CD4-positive, alpha-beta T cell treated with Interleukin-17A for 4 hours (primary cell): ENCODE measurements at regions not wholly inside any gene's neighbourhood (a gene's known extent, or its start where the extent isn't known, plus 50 kb on each side); places are given as distances from the start of the nearest gene placed in this dataset.

ENCODE experiments used
- DNase-seq: peaks from one replicate; pipeline ENCODE4 v3.0.0-alpha.2; 2020; ENCODE audit warnings: mixed read lengths

DNA sequence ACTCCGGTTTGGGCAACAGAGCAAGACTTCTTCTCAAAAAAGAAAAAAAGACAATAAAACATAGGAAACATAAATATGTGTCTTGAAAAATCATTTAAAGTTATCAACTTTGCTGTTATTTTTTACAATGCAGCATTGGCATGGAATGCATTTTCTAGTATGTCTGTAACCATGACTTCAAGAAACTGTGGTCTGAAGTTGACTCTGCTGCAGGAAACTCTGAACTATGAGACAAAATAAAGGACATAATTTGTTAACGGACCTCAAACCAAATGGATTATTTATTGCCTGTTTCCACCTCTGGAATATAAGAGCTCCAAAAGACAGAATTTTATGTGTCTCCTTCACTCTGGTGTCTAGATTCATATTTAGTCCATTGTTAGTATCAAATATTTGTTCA is 79.1 kb downstream of the TRIB2 start:
- no peak for DNase-seq

GRCh38 chr2:12796657-12797056 is 79.9 kb downstream of the TRIB2 start:
- DNase-seq, result no peak

DNA sequence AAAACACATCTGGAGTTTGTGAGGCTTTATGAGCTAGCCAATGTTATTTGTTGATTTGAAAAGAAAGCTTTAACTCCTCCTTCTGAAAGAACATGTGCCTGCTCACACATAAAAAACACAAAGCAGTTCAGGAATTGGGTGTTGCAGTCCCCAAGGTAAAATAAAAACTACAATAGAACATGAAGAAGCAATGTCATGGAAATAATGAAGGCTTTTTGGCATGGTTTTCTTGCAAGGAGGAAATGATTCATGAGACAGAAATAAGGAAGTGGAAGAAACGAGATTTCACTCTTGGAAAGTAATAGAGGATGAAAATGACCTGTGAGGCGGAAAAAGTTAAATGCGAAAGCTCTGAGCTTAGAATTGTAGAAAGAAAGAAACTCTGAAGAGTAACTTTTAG is 81.1 kb downstream of the TRIB2 start:
- no peak for DNase-seq

DNA sequence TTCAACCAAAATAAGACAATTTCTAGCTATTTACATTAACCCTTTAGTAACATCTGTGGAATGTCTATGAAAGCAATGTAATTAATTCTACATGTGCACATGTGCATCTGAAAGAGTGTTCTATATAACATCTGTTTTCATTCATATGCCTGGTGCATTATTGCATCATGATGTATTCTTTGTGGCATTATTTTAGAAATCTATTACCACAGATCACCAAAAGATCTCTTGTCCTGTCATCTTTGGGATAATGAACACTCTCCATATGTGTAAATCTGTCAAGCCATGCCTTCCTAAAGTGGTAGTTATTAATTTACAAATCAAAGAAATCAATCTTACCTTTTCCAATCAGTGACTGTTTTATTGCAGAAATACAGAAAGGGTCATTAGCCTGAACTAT is 86.9 kb downstream of the TRIB2 start:
- no peak for DNase-seq

DNA sequence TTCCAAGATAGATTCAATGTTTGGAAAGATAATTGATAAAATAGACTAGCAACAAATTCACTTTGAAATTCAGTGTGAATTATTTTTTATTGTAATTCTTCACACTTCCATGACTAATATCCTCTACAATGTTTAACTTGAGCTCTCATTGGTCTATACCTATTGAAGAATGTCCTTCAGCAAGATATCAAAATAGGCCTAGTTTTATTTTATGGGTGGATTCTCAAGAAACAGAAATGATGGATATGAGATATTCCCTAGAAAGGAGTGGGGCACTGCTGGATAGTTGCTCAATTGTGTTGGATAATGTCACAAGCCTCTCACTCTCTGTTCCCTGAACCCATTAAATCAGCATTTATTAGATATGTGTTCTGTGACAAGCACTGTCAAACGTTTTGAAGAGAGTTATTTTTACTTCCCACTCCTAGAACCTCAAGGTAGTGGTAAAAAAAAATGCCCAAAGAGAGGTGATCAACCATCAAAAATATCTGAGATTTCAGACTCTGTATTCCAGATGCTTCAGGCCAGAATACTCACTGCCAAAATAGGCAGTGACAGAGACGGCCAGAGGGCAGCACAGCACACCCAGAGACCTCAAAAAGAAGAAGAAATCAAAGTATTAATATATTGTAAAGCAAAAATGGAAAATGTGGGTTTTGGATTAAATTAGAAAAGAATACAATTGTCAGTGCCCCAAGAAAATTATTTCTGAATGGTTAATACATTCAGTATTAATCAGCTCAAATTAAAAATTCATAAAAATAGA is 87.5 kb downstream of the TRIB2 start:
- no peak for DNase-seq

DNA sequence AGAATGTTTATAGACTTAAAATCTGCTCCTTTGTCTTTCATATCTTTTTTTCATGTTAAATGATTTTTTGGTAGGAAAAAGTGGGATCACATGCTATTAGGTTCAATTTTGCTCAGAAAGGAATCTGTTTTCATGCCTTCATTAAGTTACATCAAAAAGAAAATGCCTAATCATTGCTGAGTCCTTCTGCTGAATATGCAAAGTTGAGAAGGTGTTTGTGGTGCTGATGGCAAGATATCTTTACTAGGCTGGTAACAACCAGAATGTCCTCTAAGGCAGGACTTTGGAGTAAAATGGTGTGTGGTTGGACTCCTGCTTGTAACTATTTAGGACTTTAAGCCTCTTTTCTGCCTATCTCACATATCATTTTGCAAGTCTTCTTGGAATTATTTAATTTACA is 88.3 kb downstream of the TRIB2 start:
- no peak for DNase-seq

DNA sequence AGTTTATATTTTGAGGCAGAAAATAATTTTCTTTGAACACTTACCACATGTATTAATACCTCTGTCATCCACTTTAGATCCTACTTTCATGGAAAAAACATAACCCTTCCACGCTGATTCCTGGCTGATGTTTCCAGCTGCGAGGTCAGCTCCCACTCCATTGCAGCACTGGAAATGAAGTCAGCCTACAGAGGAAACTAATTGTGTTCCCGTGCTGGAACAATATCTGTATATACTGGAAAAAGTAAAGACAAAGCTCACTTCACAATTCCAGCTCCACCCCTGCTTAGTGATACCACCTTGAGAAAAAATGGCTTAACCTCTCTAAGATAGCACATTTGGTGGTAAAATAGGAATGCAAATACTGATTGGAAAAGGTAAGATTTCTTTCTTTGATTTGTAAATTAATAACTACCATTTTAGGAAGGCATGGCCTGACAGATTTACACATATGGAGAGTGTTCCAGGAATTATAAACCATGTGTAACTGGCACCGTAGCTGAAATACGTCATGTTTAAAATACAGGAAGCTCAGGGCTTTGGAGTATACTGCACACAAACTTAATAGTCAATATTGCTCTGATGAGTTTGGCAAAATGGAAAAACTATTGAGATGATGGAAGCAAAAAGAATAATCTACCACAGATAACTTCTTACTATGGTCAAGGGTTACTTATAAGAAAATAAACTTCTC is 90.0 kb downstream of the TRIB2 start:
- DNase-seq, result no peak

GRCh38 chr2:12807907-12808810 is 91.4 kb downstream of the TRIB2 start:
- DNase-seq, result no peak

GRCh38 chr2:12809526-12809925 is 92.8 kb downstream of the TRIB2 start:
- DNase-seq, result no peak

GRCh38 chr2:12811916-12812315 is 95.2 kb downstream of the TRIB2 start:
- DNase-seq, result no peak

DNA sequence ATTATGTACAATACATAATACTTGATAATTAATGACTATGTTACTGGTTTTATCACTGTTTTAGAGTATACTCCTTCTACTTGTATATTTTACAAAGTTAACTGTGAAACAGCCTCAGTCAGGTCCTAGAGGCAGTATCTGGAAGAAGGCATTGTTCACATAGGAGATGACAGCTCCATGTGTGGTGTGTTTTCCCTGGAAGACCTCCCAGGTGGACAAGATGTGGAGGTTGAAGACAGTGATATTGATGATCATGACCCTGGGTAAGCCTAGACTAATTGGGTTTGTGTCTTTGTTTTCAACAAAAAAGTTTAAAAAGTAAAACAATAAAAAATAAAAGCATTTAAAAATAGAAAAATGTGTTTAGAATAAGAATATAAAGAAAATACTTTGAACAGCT is 96.4 kb downstream of the TRIB2 start:
- DNase-seq, result no peak

GRCh38 chr2:12816379-12817306 is 99.9 kb downstream of the TRIB2 start:
- DNase-seq, result no peak

DNA sequence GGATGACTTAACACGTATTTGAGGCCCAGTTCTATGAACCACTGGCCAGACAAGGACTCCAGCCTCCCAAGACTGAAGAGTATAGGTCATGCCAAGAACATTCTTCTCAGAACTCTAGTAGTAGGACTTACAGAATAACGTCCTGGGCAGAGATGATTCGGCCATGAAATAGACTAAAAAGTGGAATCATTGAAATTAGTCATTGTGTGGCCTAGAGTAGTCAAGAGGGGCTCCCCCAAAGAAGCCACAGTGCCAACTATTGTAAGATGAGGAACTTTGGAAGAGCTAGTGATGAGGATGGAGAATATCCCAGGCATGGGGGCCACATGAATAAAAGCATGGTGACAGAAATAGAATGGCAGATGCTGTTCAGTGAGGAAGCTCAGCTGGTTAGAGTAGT is 101.1 kb downstream of the TRIB2 start:
- no peak for DNase-seq

DNA sequence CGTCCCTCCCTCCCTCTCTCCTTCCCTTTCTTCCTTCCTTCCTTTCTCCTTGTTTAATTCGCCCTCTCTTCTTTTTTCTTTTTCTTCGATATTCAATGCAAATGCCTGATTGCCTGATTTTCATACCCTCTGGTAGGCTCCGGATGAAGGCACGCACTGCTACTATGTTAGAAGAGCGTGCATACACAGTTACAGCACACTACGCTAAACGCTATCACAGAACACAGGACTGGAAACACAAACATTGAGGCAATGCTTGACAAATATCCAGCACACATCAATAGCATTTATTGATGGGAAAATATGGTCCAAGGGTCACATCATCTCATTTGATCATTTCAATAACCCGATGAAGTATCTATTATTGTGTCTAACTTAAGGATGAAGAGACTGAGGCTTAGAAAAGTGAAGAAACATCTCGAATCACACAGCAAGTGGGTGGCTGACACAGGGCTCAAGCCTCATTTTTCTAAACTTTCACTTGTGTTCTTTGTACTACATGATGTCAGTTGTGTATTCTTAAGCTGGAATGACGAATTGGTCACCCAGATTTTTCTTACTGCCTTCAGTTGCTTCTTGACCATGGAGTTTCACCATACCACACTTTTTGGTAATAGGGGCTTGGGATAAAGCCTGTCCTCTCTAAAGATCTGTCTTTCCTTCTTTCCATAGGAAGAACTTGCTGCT is 101.8 kb downstream of the TRIB2 start:
- no peak for DNase-seq

- DNase-seq, result no peak
Observed at GRCh38 chr2:12819103-12819475, 102.4 kb downstream of the TRIB2 start.

- DNase-seq, result no peak
Observed at GRCh38 chr2:12819721-12820120, 103.0 kb downstream of the TRIB2 start.

DNA sequence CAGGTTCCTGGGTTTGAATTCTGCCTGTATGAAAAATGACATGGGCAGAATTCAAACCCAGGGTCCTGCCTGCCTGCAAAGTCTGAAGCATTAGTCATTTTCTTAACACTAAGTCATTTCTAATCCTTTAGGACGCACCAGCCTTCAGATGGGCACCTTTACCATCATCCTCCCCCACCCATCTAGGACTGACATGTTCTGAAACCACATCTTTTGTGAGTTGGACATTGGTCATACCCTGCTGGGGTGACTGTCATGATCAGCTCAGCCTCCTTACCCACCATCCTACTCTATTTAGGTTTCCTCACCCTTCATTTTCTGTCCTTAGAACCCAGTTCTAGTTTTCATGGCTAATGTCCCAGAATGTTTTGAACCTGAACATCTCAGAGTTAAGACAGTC is 104.9 kb downstream of the TRIB2 start:
- DNase-seq, result no peak

GRCh38 chr2:12824351-12824777 is 107.6 kb downstream of the TRIB2 start:
- no peak for DNase-seq

- no peak for DNase-seq
Observed at GRCh38 chr2:12824778-12825379, 108.1 kb downstream of the TRIB2 start.

DNA sequence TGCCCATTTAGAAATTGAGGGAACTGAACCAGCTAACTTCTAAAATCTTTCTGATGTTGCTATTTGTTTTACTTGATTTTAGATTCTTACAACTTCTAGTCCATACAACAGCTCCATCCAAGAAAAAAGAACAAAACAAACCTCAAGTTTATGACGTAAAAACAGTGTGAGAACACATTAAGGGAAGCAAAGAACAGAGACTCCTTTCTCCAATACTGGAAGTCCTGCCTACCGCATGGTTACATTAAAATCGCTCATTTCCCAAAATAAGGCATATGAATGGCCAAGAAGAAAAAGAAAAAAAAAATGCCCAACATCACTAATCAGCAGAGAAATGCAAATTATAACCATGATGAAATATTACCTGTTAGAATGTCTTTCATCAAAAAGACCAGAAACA is 110.0 kb downstream of the TRIB2 start:
- DNase-seq, result no peak

DNA sequence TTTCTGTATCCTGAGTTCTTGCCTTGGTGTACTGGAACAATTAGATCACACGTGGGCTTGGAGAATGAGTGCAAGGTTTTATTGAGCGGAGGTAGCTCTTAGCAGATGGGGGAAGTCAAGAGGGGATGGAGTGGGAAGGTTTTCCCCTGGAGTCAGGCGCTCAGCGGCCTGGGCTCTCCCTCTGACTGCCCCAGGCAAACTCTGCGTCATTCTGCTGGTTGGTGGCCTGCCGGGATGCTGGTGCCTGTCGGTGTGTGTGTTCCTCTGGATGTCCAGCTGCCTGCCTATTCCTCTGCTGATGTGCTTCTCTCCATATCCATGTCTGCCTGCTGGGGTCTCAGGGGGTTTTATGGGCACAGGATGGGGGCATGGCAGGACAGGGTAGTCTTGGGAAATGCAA is 111.0 kb downstream of the TRIB2 start:
- DNase-seq, result no peak
